A673 (cell line): ENCODE measurements at regions not wholly inside any gene's neighbourhood (a gene's known extent, or its start where the extent isn't known, plus 50 kb on each side); places are given as distances from the start of the nearest gene placed in this dataset.
A peak's percentile ranks its signal among the peaks of the same experiment; 100 is the strongest.

ENCODE experiments used
- BruUV-seq: library from RNA; stranded (reverse); fragments of 400-500 nt; replicated peaks from 2 replicates; lab custom pipeline; 2021; lab: Mats Ljungman, UMichigan
- CTCF ChIA-PET: fragments of 300-600 bp; sonication (Branson Sonifier 250); formaldehyde crosslinking; loops from one replicate; lab custom pipeline; 2022; ENCODE audit warnings: antibody characterized with exemption; lab: Charles Lee
- POLR2A ChIA-PET: fragments of 300-600 bp; sonication (Branson Sonifier 250); formaldehyde crosslinking; loops from one replicate; lab custom pipeline; 2022; ENCODE audit warnings: antibody characterized with exemption; ENCODE audit not compliant: low non-redundant PET; lab: Charles Lee
- DNase-seq: peaks from one replicate; pipeline ENCODE4 v3.0.0-alpha.2; 2015; ENCODE audit warnings: low spot score
- H3K27ac ChIP-seq: fragments of 200-600 bp; sonication (generic); 2 replicates; pipeline ENCODE4 v1.5.1; 2016; ENCODE audit warnings: mixed run types, low read depth, mild to moderate bottlenecking, mixed read lengths, antibody characterized with exemption, low read length; ENCODE audit not compliant: poor library complexity, severe bottlenecking
- H3K27me3 ChIP-seq: fragments of 200-600 bp; sonication (generic); replicated peaks from 2 replicates; pipeline ENCODE4 v1.6.1; 2017; ENCODE audit warnings: mixed run types, low read depth, mild to moderate bottlenecking, mixed read lengths, antibody characterized with exemption, low read length; ENCODE audit not compliant: insufficient read depth, poor library complexity
- H3K36me3 ChIP-seq: fragments of 200-600 bp; sonication (generic); 2 replicates; pipeline ENCODE4 v1.6.1; 2016; ENCODE audit warnings: mixed run types, mild to moderate bottlenecking, mixed read lengths, antibody characterized with exemption, low read length; ENCODE audit not compliant: insufficient read depth, poor library complexity, severe bottlenecking
- H3K4me1 ChIP-seq: fragments of 200-600 bp; sonication (generic); 2 replicates; pipeline ENCODE4 v1.6.1; 2017; ENCODE audit warnings: mixed run types, mild to moderate bottlenecking, mixed read lengths, antibody characterized with exemption, low read length; ENCODE audit not compliant: insufficient read depth, poor library complexity, severe bottlenecking
- H3K4me3 ChIP-seq: fragments of 200-600 bp; sonication (generic); 2 replicates; pipeline ENCODE4 v1.5.1; 2016; ENCODE audit warnings: low read depth, mixed run types, mild to moderate bottlenecking, mixed read lengths, low read length; ENCODE audit not compliant: poor library complexity, severe bottlenecking
- H3K9me3 ChIP-seq: fragments of 200-600 bp; sonication (generic); 2 replicates; pipeline ENCODE4 v1.6.1; 2016; ENCODE audit warnings: mixed run types, low read depth, mild to moderate bottlenecking, mixed read lengths, antibody characterized with exemption, low read length; ENCODE audit not compliant: poor library complexity, severe bottlenecking
- EZH2 ChIP-seq: fragments of 200-600 bp; sonication (generic); IDR thresholded peaks from 2 replicates; pipeline ENCODE4 v1.6.1; 2017; ENCODE audit warnings: borderline replicate concordance, low read depth, mild to moderate bottlenecking, mixed read lengths, antibody characterized with exemption, low read length; ENCODE audit not compliant: poor library complexity, severe bottlenecking
- intact Hi-C: fragments of 100-400 bp; cut with micrococcal nuclease; formaldehyde crosslinking; loops from one replicate; pipeline ENCODE4 v1.10.0; 2022; ENCODE audit not compliant: unreplicated experiment
- TF ChIP-seq, protein P1 (sequence below): fragments of 300-800, 200-600 bp; sonication (generic); conservative IDR thresholded peaks from 2 replicates; pipeline ENCODE4 v1.5.1; 2017; ENCODE audit warnings: low read depth, mild to moderate bottlenecking, antibody characterized with exemption, low read length, moderate library complexity, mixed read lengths

DNA sequence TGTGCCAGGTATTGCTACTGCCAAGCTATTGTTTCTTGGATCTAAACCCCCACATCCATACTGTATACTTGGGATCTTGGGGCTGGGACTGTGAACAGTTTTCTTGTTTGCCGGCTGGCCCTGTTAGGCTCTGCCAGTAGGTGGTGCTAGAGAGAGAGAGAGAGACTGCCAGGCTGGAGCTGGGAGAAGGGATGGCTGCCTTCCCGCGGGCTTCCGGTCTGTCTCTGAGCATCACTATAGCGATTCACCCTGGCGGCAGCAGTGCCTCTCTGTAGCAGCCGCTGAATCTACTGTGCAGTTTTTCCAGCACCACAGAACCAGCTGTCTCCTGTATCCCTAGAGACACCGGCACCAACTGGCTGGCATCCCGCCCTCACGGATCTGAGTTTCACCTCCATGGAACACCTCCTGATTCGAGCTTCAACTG lies 201.2 kb downstream of the UTP18 start:
- no TSS peak for BruUV-seq
- POLR2A ChIA-PET = no interaction called here
- intact Hi-C loops = loop anchor here (5.0 to 10.0 kb wide), 2 partner anchors 76 to 183 kb away; no protein-coding TSS in a partner anchor
- DNase-seq = peak; percentile 88
- Histone ChIP-seq H3K4me1 (no peaks in the 10 kb centered on the region), H3K36me3 (no peaks in the 10 kb centered on the region), H3K27me3 (peaks cover 14% of the 10 kb centered on the region), H3K4me3 (no peak overlapping the region), H3K27ac (no peak overlapping the region), H3K9me3 (no peaks in the 10 kb centered on the region)
- CTCF ChIA-PET = interaction anchor here (0.5 to 1.0 kb wide), 7 partner anchors 26 to 318 kb away, joined by 3 to 10 read pairs (median 3); no protein-coding TSS in a partner anchor
- TF ChIP-seq, protein P1, sequence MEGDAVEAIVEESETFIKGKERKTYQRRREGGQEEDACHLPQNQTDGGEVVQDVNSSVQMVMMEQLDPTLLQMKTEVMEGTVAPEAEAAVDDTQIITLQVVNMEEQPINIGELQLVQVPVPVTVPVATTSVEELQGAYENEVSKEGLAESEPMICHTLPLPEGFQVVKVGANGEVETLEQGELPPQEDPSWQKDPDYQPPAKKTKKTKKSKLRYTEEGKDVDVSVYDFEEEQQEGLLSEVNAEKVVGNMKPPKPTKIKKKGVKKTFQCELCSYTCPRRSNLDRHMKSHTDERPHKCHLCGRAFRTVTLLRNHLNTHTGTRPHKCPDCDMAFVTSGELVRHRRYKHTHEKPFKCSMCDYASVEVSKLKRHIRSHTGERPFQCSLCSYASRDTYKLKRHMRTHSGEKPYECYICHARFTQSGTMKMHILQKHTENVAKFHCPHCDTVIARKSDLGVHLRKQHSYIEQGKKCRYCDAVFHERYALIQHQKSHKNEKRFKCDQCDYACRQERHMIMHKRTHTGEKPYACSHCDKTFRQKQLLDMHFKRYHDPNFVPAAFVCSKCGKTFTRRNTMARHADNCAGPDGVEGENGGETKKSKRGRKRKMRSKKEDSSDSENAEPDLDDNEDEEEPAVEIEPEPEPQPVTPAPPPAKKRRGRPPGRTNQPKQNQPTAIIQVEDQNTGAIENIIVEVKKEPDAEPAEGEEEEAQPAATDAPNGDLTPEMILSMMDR = peak; percentile 98
- no peak for TF ChIP-seq EZH2

DNA sequence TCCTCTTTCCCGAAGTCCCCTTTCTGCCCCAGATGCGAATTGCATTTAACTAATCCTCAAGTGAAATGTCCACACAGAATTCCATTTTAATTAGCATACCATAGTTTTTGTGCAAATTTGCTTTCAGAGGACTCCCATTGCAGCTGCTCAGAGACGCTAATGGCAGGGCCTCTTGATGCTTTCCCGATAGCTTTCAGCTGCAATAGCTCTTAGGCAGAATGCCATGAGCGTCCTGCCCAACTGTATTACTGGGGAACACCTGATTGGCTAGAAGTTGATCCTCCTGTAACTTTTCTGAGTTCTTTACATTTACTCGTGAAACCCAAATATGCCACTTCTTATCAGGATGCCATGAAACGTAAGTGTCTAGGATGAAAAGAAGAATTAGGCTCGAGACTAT lies 203.0 kb downstream of the UTP18 start:
- CTCF ChIA-PET = no interaction called here
- Histone ChIP-seq H3K36me3 (no peaks in the 10 kb centered on the region), H3K27me3 (peaks cover 22% of the 10 kb centered on the region), H3K27ac (no peak overlapping the region), H3K9me3 (no peaks in the 10 kb centered on the region), H3K4me1 (no peaks in the 10 kb centered on the region), H3K4me3 (no peak overlapping the region)
- no peak for DNase-seq
- POLR2A ChIA-PET = no interaction called here
- no peak for TF ChIP-seq EZH2
- TF ChIP-seq, protein P1 = no peak
- intact Hi-C loops = loop anchor here (5.0 to 10.0 kb wide), 2 partner anchors 74 to 181 kb away; no protein-coding TSS in a partner anchor
- no TSS peak for BruUV-seq

DNA sequence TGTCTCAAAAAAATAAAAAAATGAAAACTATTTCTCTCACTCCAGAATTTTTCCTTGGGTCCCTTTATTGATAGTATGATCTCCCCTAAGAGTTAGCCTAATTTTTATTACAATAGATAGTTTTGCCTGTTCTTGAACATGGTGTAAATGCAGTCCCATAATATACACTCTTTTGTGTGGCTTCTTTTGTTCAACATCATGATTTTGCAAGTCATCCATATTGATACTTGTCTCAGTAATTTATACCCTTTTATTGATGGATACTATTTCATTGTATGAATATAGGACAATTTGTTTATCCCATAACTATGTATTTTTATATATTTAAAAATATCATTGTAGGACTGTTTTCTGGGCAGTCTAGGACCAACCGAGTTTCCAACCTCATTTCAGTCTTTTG lies 207.0 kb downstream of the UTP18 start:
- Histone ChIP-seq H3K4me1 (no peaks in the 10 kb centered on the region), H3K4me3 (no peak overlapping the region), H3K9me3 (no peaks in the 10 kb centered on the region), H3K27me3 (peaks cover 35% of the 10 kb centered on the region), H3K27ac (no peak overlapping the region), H3K36me3 (no peaks in the 10 kb centered on the region)
- BruUV-seq = no TSS peak
- ChIA-PET CTCF (no interaction called here), POLR2A (no interaction called here)
- intact Hi-C loops = loop anchor here (10.0 kb wide), 1 partner anchor 177 kb away; no protein-coding TSS in a partner anchor
- no peak for DNase-seq
- TF ChIP-seq EZH2 = no peak
- TF ChIP-seq, protein P1 = no peak
